Coronary artery (tissue), 2 donors: ENCODE measurements at regions not wholly inside any gene's neighbourhood (a gene's known extent, or its start where the extent isn't known, plus 50 kb on each side); places are given as distances from the start of the nearest gene placed in this dataset.
"Not testable (repeated sequence)": the region's sequence is repeated elsewhere in the genome, so short reads cannot be mapped to it uniquely, and the experiment has no call there.

ENCODE experiments used
- DNase-seq: peaks from one replicate; pipeline ENCODE4 v3.0.0-alpha.2; 2017; ENCODE audit warnings: low spot score
- H3K27ac ChIP-seq, 2 donors: fragments of 200-600 bp; sonication (generic); one replicate each; pipeline ENCODE4 v1.5.1; 2016 to 2019
- H3K4me3 ChIP-seq: fragments of 200-600 bp; sonication (generic); 2 replicates; pipeline ENCODE4 v1.5.1; 2016; ENCODE audit warnings: mild to moderate bottlenecking, moderate library complexity
- TF ChIP-seq, protein P1 (sequence below): fragments of 200-600 bp; sonication (generic); IDR thresholded peaks from one replicate; pipeline ENCODE4 v1.5.1; 2019; ENCODE audit warnings: antibody characterized with exemption

DNA sequence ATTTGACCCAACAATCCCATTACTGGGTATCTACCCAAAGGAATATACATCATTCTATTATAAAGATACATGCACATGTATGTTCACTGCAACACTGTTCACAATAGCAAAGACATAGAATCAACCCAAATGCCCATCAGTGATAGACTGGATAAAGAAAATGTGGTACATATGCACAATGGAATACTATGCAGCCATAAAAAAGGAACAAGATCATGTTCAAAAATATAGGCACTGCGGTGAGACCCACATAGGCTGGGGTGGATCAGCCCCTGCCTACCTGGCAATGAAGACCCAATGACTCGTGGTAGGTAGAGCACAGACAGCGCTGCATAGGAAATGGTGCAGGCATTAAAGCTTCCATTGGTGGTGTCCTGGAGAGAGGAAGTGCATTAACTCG, 88.6 kb upstream of the NFIL3 start:
- H3K4me3 ChIP-seq, DNase-seq, H3K27ac ChIP-seq: not testable (repeated sequence)

DNA sequence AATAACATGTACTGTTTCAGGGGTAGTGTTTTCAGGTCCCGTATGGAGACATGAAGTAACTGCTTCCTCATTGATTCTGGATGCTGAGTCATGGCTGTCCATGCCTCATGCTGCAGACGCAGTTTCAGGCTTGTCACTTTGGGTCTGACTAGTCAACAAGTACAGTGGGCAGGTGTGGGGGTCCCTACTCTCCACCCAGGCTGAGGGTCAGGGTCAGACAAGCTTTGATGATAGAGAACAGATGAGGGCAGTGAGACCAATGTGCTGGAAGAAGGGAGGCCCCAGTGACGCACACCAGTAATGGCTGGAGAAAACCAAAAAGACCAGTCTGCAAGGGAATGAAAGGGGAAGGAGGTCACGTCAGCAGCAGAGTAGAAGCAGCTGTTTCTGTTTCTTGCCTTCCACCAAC, 80.0 kb upstream of the NFIL3 start:
- TF ChIP-seq, protein P1, sequence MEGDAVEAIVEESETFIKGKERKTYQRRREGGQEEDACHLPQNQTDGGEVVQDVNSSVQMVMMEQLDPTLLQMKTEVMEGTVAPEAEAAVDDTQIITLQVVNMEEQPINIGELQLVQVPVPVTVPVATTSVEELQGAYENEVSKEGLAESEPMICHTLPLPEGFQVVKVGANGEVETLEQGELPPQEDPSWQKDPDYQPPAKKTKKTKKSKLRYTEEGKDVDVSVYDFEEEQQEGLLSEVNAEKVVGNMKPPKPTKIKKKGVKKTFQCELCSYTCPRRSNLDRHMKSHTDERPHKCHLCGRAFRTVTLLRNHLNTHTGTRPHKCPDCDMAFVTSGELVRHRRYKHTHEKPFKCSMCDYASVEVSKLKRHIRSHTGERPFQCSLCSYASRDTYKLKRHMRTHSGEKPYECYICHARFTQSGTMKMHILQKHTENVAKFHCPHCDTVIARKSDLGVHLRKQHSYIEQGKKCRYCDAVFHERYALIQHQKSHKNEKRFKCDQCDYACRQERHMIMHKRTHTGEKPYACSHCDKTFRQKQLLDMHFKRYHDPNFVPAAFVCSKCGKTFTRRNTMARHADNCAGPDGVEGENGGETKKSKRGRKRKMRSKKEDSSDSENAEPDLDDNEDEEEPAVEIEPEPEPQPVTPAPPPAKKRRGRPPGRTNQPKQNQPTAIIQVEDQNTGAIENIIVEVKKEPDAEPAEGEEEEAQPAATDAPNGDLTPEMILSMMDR = no peak

DNA sequence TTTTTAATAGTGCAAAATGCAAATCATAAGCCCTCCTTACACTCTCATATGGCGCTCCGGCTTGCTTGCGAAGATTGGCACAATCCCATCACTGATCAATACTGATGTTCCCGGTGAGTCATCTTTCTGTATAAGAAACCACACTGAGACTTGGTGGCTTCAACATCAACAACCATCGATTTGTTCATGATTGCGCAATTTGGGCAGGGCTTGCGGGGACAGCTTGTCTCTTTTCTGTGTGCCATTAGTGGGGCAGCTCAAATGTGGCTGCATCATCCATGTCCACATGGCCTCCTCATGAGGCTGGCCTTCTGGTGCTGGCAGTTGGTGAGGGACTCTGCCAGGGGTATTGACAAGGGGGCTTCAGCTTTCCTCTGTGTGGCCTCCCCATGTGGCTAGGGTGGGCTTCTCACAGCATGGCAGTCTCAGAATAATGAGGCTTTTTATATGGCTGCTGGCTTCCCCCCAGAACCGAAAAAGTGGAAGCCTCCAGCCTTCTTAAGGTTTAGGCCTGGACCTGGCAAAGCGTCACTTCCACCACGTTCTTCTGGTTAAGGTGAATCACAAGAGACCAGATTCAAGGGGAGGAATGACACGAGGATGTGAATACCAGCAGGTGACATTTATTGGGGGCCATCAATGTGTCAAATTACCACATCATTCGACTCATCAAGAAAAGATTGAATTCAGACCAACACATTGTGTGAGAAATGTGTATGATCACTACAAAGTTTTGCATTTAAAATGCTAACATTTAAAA, 79.5 kb upstream of the NFIL3 start:
- no peak for DNase-seq
- TF ChIP-seq, protein P1 = no peak
- no peak overlapping the region for H3K4me3 ChIP-seq
- H3K27ac ChIP-seq = no peak overlapping the region

More for the DNA sequence above, 80.0 kb upstream of the NFIL3 start:
- H3K4me3 ChIP-seq = no peak overlapping the region
- DNase-seq = no peak
- no peak overlapping the region for H3K27ac ChIP-seq

DNA sequence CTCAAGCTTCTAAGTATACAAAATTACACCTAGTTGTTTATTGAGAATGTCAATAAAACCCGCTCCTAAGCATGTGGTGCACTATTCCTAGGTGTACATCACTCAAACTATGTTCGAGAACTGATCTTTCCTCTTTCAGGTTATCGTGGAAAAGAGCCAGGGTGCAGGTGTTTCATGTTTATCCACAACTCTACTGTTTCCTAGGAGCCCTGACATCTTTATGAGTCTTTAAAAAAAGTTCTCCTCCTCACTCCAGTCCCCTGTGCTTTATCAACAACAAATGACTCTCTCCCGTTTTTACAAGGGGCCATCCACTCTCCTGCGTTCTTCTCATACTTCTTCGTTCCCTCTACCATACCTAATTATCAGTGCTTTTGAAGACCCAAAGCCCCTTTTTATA, 78.8 kb upstream of the NFIL3 start:
- no peak overlapping the region for H3K4me3 ChIP-seq
- no peak overlapping the region for H3K27ac ChIP-seq
- TF ChIP-seq, protein P1 = no peak
- no peak for DNase-seq

DNA sequence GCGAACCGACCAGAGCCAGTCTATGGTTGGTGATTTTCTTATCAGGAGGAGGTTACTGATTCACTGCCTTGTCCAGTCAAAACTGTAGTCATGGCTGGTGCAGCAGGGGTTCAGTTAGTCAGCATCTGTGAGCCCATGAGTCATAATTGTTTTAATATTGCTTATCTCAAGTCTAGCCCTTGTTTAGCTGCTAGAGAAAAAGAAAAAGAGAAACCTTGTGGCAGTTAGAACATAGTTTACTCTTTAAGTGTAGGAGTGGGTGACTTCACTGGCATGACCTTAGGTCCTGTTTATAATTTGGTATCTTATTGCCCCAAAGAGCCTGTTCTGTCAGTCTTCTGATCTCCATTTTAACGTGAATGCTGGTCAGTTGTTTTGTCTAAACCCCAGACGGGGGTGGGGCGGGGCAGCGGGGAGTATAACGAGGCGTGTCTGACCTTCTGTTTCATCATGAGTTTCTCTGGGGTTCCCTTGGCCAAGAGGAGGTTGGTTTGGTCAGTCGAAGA, 76.9 kb upstream of the NFIL3 start:
- Histone ChIP-seq H3K27ac (no peak overlapping the region), H3K4me3 (no peak overlapping the region)
- no peak for DNase-seq
- TF ChIP-seq, protein P1 = no peak

DNA sequence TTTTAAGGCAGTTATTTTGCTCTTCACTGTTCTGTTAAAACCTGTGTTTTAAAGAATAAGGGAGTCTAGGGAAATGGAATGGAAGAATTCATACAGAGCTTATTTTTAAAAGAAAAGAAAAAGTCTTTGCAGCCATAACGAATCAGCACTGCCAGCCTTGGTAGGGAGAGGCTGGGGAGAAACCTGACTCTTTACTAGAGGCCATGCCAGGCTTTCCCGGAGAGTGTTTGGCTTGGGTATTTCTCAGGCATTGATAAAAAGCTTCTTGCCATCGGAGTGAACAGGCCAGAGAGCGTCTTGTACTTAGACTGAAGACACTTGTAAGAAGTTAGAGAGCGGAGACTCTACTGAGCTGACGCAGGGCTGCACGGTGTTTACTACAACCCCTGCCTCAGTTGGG, 72.7 kb upstream of the NFIL3 start:
- no peak for DNase-seq
- Histone ChIP-seq H3K27ac (no peak overlapping the region), H3K4me3 (no peak overlapping the region)
- TF ChIP-seq, protein P1 = no peak

DNA sequence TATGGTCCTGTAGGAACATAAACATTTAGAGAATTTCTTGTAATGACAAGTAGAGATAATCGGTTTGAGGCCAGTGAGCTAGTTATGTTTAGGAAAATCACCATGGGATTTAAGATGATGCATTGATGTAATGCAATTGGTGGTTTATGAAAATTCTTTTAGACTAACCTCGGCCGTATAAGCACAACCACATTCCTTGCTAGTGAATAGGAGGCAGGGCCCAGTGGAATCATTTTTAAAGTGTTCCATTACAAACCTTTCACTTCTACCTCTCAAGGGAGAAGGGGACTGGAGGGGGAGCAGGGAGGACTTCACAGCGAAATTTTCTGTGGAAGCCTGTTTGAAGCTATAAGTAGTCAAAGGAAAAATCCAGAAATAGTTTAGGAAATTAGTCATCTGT, 71.8 kb upstream of the NFIL3 start:
- TF ChIP-seq, protein P1 = no peak
- peak overlapping the region in 1 of 2 donors; percentile 65 for H3K27ac ChIP-seq
- DNase-seq = no peak
- H3K4me3 ChIP-seq = no peak overlapping the region
